Activated CD4-positive, alpha-beta T cell treated with anti-CD3 and anti-CD28 coated beads, Interleukin-2, amount 10 ng/mL, durations not matched to agents 7 days and 5 days (primary cell): ENCODE measurements at regions not wholly inside any gene's neighbourhood (a gene's known extent, or its start where the extent isn't known, plus 50 kb on each side); places are given as distances from the start of the nearest gene placed in this dataset.
"Not testable (repeated sequence)": the region's sequence is repeated elsewhere in the genome, so short reads cannot be mapped to it uniquely, and the experiment has no call there.

Source experiments
- CTCF ChIA-PET: fragments of 350-600 bp; sonication (Branson Sonifier 250); formaldehyde crosslinking; loops from one replicate; lab custom pipeline; 2021; ENCODE audit warnings: antibody characterized with exemption; lab: Charles Lee
- POLR2A ChIA-PET: fragments of 350-600 bp; sonication (Branson Sonifier 250); formaldehyde crosslinking; loops from one replicate; lab custom pipeline; 2021; ENCODE audit warnings: antibody characterized with exemption; lab: Charles Lee
- DNase-seq: peaks from one replicate; pipeline ENCODE4 v3.0.0-alpha.2; 2020
- H3K27ac Mint-ChIP-seq: one replicate; pipeline ENCODE4 v1.8.0; 2021; ENCODE audit warnings: mild to moderate bottlenecking, moderate library complexity, mixed read lengths
- H3K27me3 Mint-ChIP-seq: one replicate; pipeline ENCODE4 v1.8.0; 2021; ENCODE audit warnings: mixed read lengths
- H3K36me3 Mint-ChIP-seq: one replicate; pipeline ENCODE4 v1.8.0; 2021; ENCODE audit warnings: low read depth, mixed read lengths
- H3K4me1 Mint-ChIP-seq: one replicate; pipeline ENCODE4 v1.8.0; 2021; ENCODE audit warnings: mixed read lengths
- H3K4me3 Mint-ChIP-seq: one replicate; pipeline ENCODE4 v1.8.0; 2021; ENCODE audit warnings: mild to moderate bottlenecking, moderate library complexity, mixed read lengths
- H3K9me3 Mint-ChIP-seq: one replicate; pipeline ENCODE4 v1.8.0; 2021; ENCODE audit warnings: mixed read lengths

DNA sequence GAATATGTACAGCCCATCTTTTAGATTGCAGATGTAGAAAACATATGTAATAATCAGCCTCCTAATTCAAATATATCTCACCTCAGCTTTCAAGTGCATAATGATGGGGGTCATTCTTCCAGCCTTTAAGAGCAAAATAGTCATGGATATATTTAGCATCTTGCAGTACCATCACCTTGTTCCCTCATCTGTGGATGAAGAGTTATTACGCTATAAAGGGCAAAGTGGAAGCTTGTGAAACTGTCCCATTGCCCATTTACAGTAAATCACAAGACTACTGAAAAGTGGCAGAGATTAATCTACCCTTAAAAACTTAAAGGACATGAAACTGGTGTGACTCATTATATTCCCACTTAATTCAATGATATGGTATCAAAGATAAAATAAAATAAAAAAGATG lies 979.7 kb upstream of the HS3ST1 start:
- POLR2A ChIA-PET: no interaction called here
- H3K27ac Mint-ChIP-seq: no peak overlapping the region
- DNase-seq: no peak
- H3K36me3 Mint-ChIP-seq: no peaks in the 10 kb centered on the region
- H3K4me3 Mint-ChIP-seq: no peak overlapping the region
- peaks cover 5% of the 10 kb centered on the region for H3K9me3 Mint-ChIP-seq
- CTCF ChIA-PET: no interaction called here
- no peaks in the 10 kb centered on the region for H3K4me1 Mint-ChIP-seq
- no peaks in the 10 kb centered on the region for H3K27me3 Mint-ChIP-seq

DNA sequence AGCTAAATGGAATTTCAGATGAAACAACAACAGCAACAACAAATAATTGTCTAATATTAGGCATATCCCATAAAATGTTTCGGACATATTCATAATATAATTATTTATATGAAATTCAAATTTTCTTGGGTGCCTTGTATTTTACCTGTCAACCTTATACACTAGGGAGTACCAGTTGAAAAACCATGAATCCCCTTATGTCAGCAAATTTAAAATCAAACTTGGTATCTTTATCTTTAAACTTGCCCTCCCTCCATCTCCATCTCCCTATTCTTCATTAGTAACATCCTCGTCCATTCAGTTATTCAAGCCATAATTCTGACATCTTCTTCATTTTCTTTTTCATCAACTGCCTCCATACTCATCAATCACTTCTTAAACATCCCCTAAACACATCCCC lies 974.5 kb upstream of the HS3ST1 start:
- H3K4me3 Mint-ChIP-seq: no peak overlapping the region
- no peaks in the 10 kb centered on the region for H3K4me1 Mint-ChIP-seq
- H3K9me3 Mint-ChIP-seq: peaks cover 6% of the 10 kb centered on the region
- no peaks in the 10 kb centered on the region for H3K27me3 Mint-ChIP-seq
- H3K27ac Mint-ChIP-seq: no peak overlapping the region
- CTCF ChIA-PET: interaction anchor here (0.7 kb wide), 1 partner anchor 120 kb away, joined by 6 read pairs; no protein-coding TSS in a partner anchor
- POLR2A ChIA-PET: no interaction called here
- DNase-seq: no peak
- no peaks in the 10 kb centered on the region for H3K36me3 Mint-ChIP-seq

DNA sequence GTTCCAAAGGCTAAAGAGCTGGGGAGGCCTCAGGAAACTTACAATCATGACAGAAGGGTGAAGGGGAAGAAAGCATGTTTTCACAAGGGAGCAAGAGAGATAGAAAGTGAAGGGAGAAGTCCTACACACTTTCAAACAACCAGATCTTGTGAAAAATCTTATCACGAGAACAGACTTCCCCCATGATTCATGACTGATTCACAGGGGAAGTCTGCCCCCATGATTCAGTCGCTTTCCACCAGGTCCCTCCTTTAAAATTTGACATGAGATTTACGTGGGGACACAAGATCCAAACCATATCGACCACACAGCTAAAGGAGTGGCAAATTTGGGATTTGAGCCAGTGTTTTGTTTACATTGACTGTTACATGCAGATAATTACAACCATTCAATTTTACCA lies 971.1 kb upstream of the HS3ST1 start:
- DNase-seq: no peak
- Mint-ChIP-seq H3K27ac (no peak overlapping the region), H3K9me3 (peaks cover 4% of the 10 kb centered on the region), H3K4me3 (no peak overlapping the region), H3K4me1 (no peaks in the 10 kb centered on the region), H3K27me3 (no peaks in the 10 kb centered on the region), H3K36me3 (no peaks in the 10 kb centered on the region)
- ChIA-PET POLR2A (no interaction called here), CTCF (no interaction called here)

DNA sequence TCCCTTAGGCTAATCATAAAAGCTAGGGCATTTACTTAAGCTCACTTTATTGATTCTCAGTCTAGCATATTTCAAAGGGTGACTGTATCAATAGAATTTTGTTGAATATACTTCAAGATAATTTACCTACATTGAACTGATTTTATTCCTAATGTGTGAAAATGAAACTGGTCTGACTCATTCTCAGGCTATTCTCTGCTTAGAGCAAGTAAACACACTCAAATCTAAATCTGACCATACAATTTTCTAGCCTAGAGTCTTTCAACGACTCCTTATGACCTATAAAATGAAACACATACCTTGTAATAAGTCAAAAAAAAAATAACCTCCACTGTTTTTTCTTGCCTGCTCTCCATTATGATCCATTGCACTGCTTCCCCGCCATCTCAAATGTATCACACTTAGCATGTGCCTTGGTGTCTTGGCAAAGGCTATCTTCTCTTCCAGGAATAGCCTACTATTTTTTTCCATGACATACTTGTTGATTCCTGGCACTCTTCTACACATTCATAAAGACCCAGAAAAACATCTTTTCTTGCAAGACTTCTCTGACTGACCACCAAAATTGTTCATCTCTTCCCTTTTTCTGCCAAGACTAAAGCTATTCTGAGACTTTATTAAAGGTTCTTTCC lies 965.1 kb upstream of the HS3ST1 start:
- Mint-ChIP-seq H3K4me1 (no peaks in the 10 kb centered on the region), H3K9me3 (peaks cover 2% of the 10 kb centered on the region), H3K27me3 (no peaks in the 10 kb centered on the region), H3K27ac (no peak overlapping the region), H3K36me3 (no peaks in the 10 kb centered on the region), H3K4me3 (no peak overlapping the region)
- ChIA-PET CTCF (no interaction called here), POLR2A (no interaction called here)
- no peak for DNase-seq

DNA sequence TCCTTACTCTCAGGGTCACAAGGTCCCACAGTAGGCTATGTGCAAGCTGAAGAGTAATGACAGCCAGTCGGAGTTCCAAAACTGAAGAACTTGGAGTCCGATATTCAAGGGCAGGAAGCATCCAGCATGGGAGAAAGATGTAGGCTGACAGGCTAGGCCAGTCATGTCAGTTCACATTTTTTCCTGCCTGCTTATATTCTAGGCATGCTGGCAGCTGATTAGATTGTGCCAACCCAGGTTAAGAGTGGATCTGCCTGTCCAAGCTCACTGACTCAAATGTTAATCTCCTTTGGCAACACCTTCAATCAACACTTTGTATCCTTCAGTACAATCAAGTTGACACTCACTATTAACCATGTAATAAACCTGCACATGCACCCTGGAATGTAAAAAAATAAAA lies 960.9 kb upstream of the HS3ST1 start:
- Mint-ChIP-seq H3K4me3 (no peak overlapping the region), H3K36me3 (no peaks in the 10 kb centered on the region), H3K9me3 (peaks cover 2% of the 10 kb centered on the region), H3K27ac (no peak overlapping the region), H3K27me3 (no peaks in the 10 kb centered on the region), H3K4me1 (no peaks in the 10 kb centered on the region)
- no peak for DNase-seq
- ChIA-PET POLR2A (no interaction called here), CTCF (no interaction called here)

DNA sequence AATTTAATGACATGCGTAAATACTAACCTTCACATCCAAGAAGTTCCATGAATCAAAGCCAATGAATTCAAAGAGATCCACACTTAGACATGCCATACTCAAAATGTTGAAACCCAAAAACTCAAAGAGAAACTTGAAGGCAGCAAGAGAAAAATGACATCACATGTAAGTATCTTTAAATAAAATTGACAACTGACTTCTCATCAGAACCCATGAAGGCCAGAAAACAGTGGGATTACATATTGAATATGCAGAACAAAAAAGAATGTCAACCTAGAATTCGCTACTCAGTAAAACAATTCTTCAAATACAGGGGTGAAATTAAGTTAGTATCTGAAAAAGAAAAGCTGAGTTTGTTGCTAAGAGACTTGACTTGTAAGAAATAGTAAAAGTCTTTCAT lies 953.9 kb upstream of the HS3ST1 start:
- Mint-ChIP-seq H3K36me3 (no peaks in the 10 kb centered on the region), H3K9me3 (peaks cover 2% of the 10 kb centered on the region), H3K27ac (no peak overlapping the region), H3K27me3 (no peaks in the 10 kb centered on the region), H3K4me1 (no peaks in the 10 kb centered on the region), H3K4me3 (no peak overlapping the region)
- CTCF ChIA-PET: no interaction called here
- no peak for DNase-seq
- POLR2A ChIA-PET: no interaction called here

DNA sequence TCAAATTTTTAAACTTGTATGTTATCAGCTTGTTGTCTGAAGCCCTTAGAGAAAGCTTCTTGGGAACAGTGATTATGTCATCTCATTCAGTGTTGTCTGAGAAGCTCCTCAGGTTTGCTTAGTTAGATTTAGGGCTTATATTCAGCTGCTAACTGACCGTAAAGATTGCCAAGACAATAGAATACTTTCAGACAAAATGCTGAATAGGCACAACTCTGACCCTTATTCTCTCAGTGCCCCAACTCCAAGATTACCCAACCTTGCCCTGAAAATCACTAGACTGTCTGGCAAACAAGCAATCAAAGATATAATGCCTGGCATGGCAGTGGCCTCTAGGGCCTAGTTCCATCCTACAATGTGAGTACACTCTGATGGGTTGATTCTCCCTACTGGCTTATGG lies 950.5 kb upstream of the HS3ST1 start:
- H3K27me3 Mint-ChIP-seq: no peaks in the 10 kb centered on the region
- H3K27ac Mint-ChIP-seq: no peak overlapping the region
- H3K9me3 Mint-ChIP-seq: peaks cover 2% of the 10 kb centered on the region
- no peaks in the 10 kb centered on the region for H3K36me3 Mint-ChIP-seq
- POLR2A ChIA-PET: no interaction called here
- H3K4me3 Mint-ChIP-seq: no peak overlapping the region
- CTCF ChIA-PET: no interaction called here
- DNase-seq: no peak
- no peaks in the 10 kb centered on the region for H3K4me1 Mint-ChIP-seq

DNA sequence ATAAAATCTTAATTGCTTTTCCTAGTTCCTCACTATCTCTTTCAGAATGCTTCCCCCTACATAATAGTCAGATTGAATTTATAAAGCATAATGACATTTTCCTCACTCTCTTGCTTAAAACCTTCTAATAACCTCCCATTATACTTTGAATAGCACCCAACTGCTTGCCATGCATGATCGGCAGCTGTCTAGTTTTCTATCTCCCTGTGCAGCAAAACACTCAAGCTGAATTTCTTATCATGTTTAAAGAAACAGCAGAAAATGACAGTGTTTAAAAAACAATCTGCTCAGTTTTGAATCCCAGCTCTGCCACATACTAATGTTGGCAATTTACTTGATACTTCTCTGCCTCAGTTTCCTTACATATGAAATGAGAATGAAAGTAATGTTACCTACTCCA lies 947.1 kb upstream of the HS3ST1 start:
- H3K27me3 Mint-ChIP-seq: no peaks in the 10 kb centered on the region
- CTCF ChIA-PET: no interaction called here
- H3K4me3 Mint-ChIP-seq: no peak overlapping the region

DNA sequence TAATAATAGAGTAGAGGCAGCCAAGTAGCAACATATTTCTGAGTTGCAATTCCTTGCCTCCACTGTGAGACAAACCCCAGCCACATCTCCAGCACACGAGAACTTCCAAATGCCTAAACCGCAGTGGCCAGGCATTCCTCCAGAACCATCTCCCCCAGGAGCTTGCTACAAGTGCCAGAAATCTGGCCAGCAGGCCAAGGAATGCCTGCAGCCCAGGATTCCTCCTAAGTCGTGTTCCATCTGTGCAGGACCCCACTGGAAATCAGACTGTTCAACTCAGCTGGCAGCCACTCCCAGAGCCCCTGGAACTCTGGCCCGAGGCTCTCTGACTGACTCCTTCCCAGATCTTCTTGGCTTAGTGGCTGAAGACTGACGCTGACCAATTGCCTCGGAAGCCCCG lies 937.2 kb upstream of the HS3ST1 start:
- not testable (repeated sequence) for DNase-seq

More for the DNA sequence above, 947.1 kb upstream of the HS3ST1 start:
- H3K9me3 Mint-ChIP-seq: no peaks in the 10 kb centered on the region
- no peaks in the 10 kb centered on the region for H3K4me1 Mint-ChIP-seq
- DNase-seq: no peak
- H3K36me3 Mint-ChIP-seq: no peaks in the 10 kb centered on the region
- POLR2A ChIA-PET: no interaction called here
- H3K27ac Mint-ChIP-seq: no peak overlapping the region

DNA sequence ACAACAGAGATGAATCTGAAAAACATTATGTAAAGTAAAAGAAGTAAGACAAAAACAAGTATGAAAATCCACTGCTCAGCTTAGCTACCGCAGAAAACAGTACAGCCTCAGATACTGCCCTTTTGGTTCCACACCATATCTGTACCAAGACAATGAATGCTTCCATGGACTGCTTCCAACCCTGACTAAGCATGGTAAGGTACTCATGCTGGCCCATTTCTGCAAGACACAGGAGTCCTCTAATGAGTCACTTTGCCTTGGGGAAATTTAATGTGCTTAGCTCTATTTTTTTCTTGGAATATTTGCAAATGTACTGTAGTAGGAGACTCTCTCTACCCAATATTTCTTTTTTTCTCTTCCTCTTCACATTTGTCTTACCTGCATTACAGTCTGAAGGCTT lies 931.7 kb upstream of the HS3ST1 start:
- DNase-seq: no peak
- Mint-ChIP-seq H3K27ac (no peak overlapping the region), H3K36me3 (no peaks in the 10 kb centered on the region), H3K4me3 (no peak overlapping the region), H3K9me3 (peaks cover 18% of the 10 kb centered on the region), H3K4me1 (no peaks in the 10 kb centered on the region), H3K27me3 (no peaks in the 10 kb centered on the region)
- ChIA-PET CTCF (no interaction called here), POLR2A (no interaction called here)

More for the DNA sequence above, 937.2 kb upstream of the HS3ST1 start:
- H3K4me3 Mint-ChIP-seq, H3K27me3 Mint-ChIP-seq, H3K27ac Mint-ChIP-seq, H3K4me1 Mint-ChIP-seq, POLR2A ChIA-PET, H3K36me3 Mint-ChIP-seq, CTCF ChIA-PET: not testable (repeated sequence)
- peaks cover 13% of the 10 kb centered on the region for H3K9me3 Mint-ChIP-seq

DNA sequence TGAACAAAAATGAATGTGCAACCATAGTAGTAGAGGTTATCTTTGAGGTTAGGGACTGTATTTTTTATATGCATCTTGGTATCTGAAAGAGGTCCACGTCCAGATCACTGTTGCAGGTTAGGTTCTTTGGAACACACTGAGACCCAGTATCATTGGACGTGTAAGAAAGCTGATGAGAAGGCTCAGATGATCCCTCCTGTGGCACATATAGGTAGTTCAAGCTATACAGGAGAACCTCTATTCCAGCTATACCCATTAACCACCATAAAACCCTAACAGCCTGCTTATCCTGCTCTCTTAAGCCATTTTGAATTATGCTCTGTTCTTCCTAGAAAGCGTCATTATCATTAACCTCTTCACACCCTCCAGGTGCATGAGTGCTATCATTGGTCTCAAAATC lies 930.7 kb upstream of the HS3ST1 start:
- Mint-ChIP-seq H3K4me3 (no peak overlapping the region), H3K36me3 (no peaks in the 10 kb centered on the region), H3K4me1 (no peaks in the 10 kb centered on the region), H3K27me3 (no peaks in the 10 kb centered on the region), H3K9me3 (peaks cover 10% of the 10 kb centered on the region), H3K27ac (no peak overlapping the region)
- ChIA-PET CTCF (no interaction called here), POLR2A (no interaction called here)
- no peak for DNase-seq

DNA sequence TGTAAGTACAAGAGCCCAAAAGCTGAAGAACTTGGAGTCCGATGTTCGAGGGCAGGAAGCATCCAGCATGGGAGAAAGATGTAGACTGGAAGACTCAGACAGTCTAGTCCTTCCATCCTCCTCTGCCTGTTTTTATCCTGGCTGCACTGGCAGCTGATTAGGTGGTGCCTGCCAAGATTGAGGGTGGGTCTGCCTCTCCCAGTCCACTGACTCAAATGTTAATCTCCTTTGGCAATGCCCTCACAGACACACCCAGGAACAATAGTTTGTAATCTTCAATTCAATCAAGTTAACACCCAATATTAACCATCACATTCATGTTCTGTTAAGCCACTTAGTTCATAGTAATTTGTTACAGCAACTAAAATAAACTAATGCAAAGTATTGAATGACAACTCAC lies 904.4 kb upstream of the HS3ST1 start:
- H3K36me3 Mint-ChIP-seq: not testable (repeated sequence)

DNA sequence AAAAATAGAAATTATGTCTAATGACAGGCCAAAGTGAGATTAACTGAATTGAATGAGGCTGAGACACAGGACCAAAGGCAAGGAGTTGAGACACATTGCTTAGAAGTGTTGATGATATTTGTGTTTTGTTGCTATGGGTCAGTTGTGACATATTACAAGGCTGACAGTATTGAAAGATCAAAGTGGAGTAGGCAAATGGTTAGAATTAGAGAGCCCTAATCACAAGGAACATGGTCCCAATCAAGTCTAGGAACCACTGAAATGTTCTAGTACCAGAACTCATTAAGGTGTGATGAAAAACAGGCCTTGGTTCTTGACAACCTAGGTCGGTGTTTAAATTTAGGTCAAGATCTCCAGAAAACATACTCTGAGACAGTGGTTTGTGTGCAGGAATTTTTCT lies 896.3 kb upstream of the HS3ST1 start:
- CTCF ChIA-PET: no interaction called here
- H3K4me3 Mint-ChIP-seq: no peak overlapping the region
- no peaks in the 10 kb centered on the region for H3K27me3 Mint-ChIP-seq
- H3K9me3 Mint-ChIP-seq: no peaks in the 10 kb centered on the region
- H3K27ac Mint-ChIP-seq: no peak overlapping the region
- H3K4me1 Mint-ChIP-seq: no peaks in the 10 kb centered on the region
- no peaks in the 10 kb centered on the region for H3K36me3 Mint-ChIP-seq
- DNase-seq: no peak
- POLR2A ChIA-PET: no interaction called here

More for the DNA sequence above, 904.4 kb upstream of the HS3ST1 start:
- CTCF ChIA-PET, H3K27ac Mint-ChIP-seq, H3K4me3 Mint-ChIP-seq, H3K27me3 Mint-ChIP-seq, POLR2A ChIA-PET, DNase-seq, H3K4me1 Mint-ChIP-seq: not testable (repeated sequence)
- peaks cover 15% of the 10 kb centered on the region for H3K9me3 Mint-ChIP-seq

DNA sequence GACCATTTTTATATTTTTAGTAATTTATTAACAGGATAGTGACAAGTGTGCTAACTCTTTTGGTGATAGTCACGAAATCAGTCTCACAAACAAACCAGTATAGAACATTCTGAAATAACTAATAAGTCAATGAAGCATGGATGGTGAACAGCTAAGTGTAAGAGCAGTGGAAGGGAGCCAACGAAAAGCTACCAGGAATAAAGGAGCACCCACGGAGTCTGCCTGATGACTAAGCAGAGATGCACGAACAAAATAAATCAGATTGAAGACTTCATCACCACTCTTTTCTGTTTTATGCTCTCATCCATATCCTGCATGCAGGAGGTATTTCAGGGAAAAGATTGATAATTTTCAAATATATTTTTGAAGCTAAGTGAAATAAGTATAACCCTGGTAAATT lies 891.1 kb upstream of the HS3ST1 start:
- Mint-ChIP-seq H3K4me3 (no peak overlapping the region), H3K27me3 (no peaks in the 10 kb centered on the region)
- CTCF ChIA-PET: no interaction called here

More for the DNA sequence above, 891.1 kb upstream of the HS3ST1 start:
- no peak for DNase-seq
- Mint-ChIP-seq H3K9me3 (no peaks in the 10 kb centered on the region), H3K4me1 (no peaks in the 10 kb centered on the region), H3K36me3 (no peaks in the 10 kb centered on the region), H3K27ac (no peak overlapping the region)
- POLR2A ChIA-PET: no interaction called here
